Loucy (cell line): ENCODE measurements at regions not wholly inside any gene's neighbourhood (a gene's known extent, or its start where the extent isn't known, plus 50 kb on each side); places are given as distances from the start of the nearest gene placed in this dataset.

ENCODE experiments used
- EZH2phosphoT487 ChIP-seq: fragments of 200-600 bp; IDR thresholded peaks from 2 replicates; pipeline ENCODE4 v1.6.1; 2018; ENCODE audit warnings: antibody characterized with exemption, mild to moderate bottlenecking, moderate library complexity, borderline replicate concordance
- TF ChIP-seq, protein P1 (sequence below): fragments of 200-600 bp; sonication (generic); conservative IDR thresholded peaks from 2 replicates; pipeline ENCODE4 v1.5.1; 2014; ENCODE audit warnings: mild to moderate bottlenecking, antibody characterized with exemption, low read length

DNA sequence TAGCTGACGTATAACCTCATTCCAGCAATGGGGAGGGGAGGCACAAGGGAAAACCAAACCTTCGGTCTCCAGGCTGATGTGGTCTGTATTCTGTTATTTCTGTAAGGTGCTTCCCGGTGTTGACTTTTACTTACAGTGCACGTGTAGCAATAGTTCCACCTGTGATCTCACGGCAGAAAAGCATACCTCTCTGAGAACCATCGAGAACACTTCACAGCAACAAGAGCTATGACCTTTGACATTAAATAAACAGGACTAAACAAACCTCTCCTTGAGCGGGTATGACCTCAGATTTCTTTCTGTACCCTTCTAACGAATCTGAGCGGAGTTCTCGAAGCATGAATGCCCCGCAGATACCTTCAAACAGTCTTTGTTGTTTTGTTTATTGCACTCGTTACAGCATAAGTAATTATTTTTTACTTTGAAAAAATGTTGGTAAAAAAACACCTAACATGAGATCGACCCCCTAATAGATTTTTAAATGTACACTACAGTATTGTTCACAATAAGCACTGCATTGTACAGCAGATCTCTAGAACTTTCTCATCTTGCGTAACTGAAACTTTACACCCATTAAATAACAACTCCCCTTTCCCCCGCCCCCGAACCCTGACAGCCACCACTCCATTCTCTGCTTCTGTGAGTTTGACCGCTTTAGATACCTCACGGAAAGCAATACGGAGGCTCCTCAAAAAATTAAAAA, 282.3 kb downstream of the GATA3 start:
- TF ChIP-seq, protein P1, sequence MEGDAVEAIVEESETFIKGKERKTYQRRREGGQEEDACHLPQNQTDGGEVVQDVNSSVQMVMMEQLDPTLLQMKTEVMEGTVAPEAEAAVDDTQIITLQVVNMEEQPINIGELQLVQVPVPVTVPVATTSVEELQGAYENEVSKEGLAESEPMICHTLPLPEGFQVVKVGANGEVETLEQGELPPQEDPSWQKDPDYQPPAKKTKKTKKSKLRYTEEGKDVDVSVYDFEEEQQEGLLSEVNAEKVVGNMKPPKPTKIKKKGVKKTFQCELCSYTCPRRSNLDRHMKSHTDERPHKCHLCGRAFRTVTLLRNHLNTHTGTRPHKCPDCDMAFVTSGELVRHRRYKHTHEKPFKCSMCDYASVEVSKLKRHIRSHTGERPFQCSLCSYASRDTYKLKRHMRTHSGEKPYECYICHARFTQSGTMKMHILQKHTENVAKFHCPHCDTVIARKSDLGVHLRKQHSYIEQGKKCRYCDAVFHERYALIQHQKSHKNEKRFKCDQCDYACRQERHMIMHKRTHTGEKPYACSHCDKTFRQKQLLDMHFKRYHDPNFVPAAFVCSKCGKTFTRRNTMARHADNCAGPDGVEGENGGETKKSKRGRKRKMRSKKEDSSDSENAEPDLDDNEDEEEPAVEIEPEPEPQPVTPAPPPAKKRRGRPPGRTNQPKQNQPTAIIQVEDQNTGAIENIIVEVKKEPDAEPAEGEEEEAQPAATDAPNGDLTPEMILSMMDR = no peak
- TF ChIP-seq EZH2phosphoT487 = no peak
